SK-N-MC (cell line): ENCODE measurements at regions not wholly inside any gene's neighbourhood (a gene's known extent, or its start where the extent isn't known, plus 50 kb on each side); places are given as distances from the start of the nearest gene placed in this dataset.

ENCODE experiments used
- DNase-seq: peaks from one replicate; pipeline ENCODE4 v3.0.0-alpha.2; 2011; ENCODE audit warnings: low read depth, low spot score
- H3K27ac ChIP-seq: fragments of 200-600 bp; sonication (generic); 2 replicates; pipeline ENCODE4 v1.5.1; 2016; ENCODE audit warnings: mixed run types
- H3K36me3 ChIP-seq: fragments of 200-600 bp; sonication (generic); 2 replicates; pipeline ENCODE4 v1.6.1; 2017; ENCODE audit warnings: antibody characterized with exemption, low read length, mixed read lengths; ENCODE audit not compliant: insufficient read depth
- H3K4me3 ChIP-seq: fragments of 200-600 bp; sonication (generic); 2 replicates; pipeline ENCODE4 v1.5.1; 2016
- H3K9ac ChIP-seq: fragments of 200-600 bp; sonication (generic); 2 replicates; pipeline ENCODE4 v1.8.0; 2017; ENCODE audit warnings: mixed run types, mixed read lengths; ENCODE audit not compliant: insufficient read length
- H3K9me3 ChIP-seq: fragments of 200-600 bp; sonication (generic); 2 replicates; pipeline ENCODE4 v1.6.1; 2017; ENCODE audit warnings: low read depth, mild to moderate bottlenecking, antibody characterized with exemption, low read length, moderate library complexity, mixed read lengths
- EZH2 ChIP-seq: fragments of 200-600 bp; sonication (generic); IDR thresholded peaks from one replicate; pipeline ENCODE4 v1.6.1; 2017; ENCODE audit warnings: antibody characterized with exemption
- FOXP2 ChIP-seq: optimal IDR thresholded peaks from 2 replicates; pipeline ENCODE3; 2011; ENCODE audit warnings: mild to moderate bottlenecking, moderate library complexity; ENCODE audit not compliant: insufficient read depth; ENCODE audit errors: extremely low read length, control extremely low read depth
- POLR2AphosphoS5 ChIP-seq: IDR thresholded peaks from 2 replicates; pipeline ENCODE4 v1.6.1; 2012; ENCODE audit warnings: mild to moderate bottlenecking, low read depth, low read length, borderline replicate concordance

DNA sequence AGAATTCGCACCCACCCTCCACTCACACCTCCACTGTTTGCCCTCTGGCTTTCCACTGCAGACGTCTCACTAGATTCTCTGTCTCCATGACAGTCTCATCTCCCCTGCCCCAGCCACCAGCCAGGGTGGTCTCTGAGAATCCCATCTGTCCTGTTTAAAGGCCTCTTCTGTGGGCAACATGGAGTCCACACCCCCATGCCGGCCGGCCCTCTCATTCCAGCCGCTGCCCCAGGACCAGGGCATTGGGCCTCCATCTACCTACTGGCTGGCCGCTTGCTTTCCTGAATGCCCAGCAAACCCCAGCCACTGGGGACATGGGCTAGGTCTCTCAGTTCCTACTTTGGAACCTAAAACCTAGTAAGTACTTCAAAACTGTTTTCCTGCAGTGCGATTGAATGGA, 65.6 kb upstream of the RUFY1 start:
- DNase-seq: no peak
- Histone ChIP-seq H3K4me3 (no peak overlapping the region), H3K36me3 (no peaks in the 10 kb centered on the region), H3K27ac (no peak overlapping the region), H3K9me3 (no peaks in the 10 kb centered on the region), H3K9ac (no peak overlapping the region)
- TF ChIP-seq POLR2AphosphoS5: no peak
- TF ChIP-seq EZH2: no peak
- TF ChIP-seq FOXP2: no peak

DNA sequence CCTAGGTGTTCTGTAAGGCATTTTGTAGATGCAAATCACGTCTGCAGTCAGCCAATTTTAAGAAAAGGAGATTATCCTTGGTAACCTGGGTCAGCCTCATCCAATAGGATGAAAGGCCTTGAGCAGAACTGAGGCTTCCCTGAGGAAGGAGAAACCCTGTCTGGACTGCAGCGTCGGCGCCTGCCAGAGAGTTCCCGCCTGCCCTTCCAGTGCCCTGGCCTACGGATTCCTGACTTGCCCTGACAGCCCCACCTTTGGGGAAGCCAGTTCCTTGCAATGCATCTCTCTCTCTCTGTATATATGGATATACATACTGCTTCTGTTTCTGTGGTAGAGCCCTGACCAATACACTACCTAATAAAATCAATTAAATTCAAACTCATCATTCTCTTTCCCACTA, 66.2 kb upstream of the RUFY1 start:
- Histone ChIP-seq H3K9me3 (no peaks in the 10 kb centered on the region), H3K36me3 (no peaks in the 10 kb centered on the region), H3K4me3 (no peak overlapping the region), H3K9ac (no peak overlapping the region), H3K27ac (no peak overlapping the region)
- DNase-seq: no peak
- TF ChIP-seq POLR2AphosphoS5 (no peak), EZH2 (no peak), FOXP2 (no peak)

DNA sequence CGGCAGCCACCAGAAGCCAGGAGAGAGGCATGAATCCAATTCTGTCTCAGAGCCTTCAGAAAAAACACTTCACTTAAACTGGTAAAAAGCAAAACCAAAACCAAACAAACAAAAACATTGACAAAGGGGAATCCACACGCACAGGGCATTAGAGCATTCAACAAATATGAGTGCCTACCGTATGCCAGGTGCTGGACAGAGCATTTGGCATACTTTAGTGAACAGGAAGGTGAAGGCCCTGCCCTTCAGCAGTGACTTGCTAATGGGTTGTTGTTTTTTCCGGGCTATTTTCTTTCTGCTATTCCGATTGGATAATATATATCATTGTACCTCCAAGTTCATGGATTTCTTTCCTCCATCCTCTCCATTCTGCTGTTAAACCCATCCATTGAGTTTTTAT, 71.7 kb upstream of the RUFY1 start:
- no peak overlapping the region for H3K4me3 ChIP-seq
- no peak overlapping the region for H3K27ac ChIP-seq
- no peak overlapping the region for H3K9ac ChIP-seq
- TF ChIP-seq EZH2 (no peak), POLR2AphosphoS5 (no peak), FOXP2 (no peak)
- no peaks in the 10 kb centered on the region for H3K36me3 ChIP-seq
- no peak for DNase-seq
- H3K9me3 ChIP-seq: no peaks in the 10 kb centered on the region

DNA sequence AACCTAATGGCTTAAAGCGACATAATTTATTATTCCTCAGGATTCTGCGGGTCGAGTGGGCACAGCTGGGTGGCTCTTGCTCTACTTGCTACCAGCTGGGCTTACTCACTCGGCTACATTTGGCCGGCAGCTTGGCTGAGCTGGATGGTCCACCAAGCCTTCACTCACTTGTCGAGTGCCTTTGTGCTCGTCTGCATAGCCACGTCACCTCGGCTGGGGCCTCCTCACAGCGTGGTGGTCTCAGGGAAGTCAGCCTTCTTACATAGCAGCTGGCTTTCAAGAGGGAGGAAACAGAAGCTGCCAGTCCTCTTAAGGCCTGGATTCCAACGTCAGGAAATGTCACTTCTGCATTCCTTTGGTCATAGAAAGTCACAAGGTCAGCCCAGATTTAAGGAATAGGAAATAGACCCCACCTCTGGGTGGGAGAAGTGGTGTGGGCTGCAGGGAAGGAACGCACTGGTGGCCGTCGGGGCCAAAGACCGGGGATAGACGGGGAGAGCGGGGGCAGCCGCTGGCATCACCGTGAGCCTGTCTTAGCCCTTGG, 75.1 kb upstream of the RUFY1 start:
- no peak for DNase-seq
- no peak overlapping the region for H3K27ac ChIP-seq
- TF ChIP-seq FOXP2 (no peak), EZH2 (no peak), POLR2AphosphoS5 (no peak)
- H3K9ac ChIP-seq: no peak overlapping the region
- H3K36me3 ChIP-seq: no peaks in the 10 kb centered on the region
- no peak overlapping the region for H3K4me3 ChIP-seq
- H3K9me3 ChIP-seq: no peaks in the 10 kb centered on the region

DNA sequence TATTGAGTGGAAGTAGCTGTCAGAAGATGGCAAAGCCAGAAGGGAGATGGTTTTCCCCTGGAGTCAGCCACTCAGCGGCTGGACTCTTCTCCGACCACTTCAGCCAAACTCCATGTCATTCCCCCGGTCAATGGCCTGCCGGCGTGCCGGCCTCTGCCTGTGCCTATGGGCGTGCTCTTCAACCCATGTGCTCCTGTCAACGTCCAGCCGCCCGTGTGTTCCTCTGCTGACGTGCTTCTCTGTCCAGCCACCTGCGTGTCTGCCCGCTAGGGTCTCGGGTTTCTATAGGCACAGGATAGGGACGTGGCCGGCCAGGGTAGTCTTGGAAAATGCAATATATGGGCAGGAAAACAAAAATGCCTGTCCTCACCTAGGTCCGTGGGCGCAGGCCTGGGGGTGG, 77.7 kb upstream of the RUFY1 start:
- Histone ChIP-seq H3K9me3 (no peaks in the 10 kb centered on the region), H3K36me3 (no peaks in the 10 kb centered on the region), H3K27ac (no peak overlapping the region), H3K4me3 (no peak overlapping the region), H3K9ac (no peak overlapping the region)
- TF ChIP-seq POLR2AphosphoS5 (no peak), FOXP2 (no peak), EZH2 (no peak)
- no peak for DNase-seq

DNA sequence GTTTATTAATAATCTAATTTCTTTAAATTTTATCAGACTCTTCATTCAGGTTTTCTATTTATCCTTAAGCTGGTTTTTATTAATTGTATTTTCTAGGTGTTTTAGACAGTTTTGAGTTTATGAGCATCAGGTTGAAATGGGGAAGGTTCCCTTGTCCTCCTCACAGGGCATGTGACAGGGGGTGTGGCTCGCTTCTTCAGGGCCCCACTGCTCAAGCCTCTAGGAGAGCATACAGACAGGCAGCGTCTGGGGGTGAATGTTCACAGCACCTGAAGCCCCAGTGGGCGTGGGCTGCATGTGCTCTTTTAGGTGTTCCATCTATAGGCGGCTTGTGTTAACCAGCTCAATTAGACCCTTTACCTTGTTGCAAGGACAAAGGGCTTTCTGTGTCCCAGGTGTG, 78.2 kb upstream of the RUFY1 start:
- no peak overlapping the region for H3K9ac ChIP-seq
- TF ChIP-seq EZH2 (no peak), POLR2AphosphoS5 (no peak), FOXP2 (no peak)
- no peak overlapping the region for H3K27ac ChIP-seq
- H3K4me3 ChIP-seq: no peak overlapping the region
- no peaks in the 10 kb centered on the region for H3K9me3 ChIP-seq
- no peaks in the 10 kb centered on the region for H3K36me3 ChIP-seq
- no peak for DNase-seq

DNA sequence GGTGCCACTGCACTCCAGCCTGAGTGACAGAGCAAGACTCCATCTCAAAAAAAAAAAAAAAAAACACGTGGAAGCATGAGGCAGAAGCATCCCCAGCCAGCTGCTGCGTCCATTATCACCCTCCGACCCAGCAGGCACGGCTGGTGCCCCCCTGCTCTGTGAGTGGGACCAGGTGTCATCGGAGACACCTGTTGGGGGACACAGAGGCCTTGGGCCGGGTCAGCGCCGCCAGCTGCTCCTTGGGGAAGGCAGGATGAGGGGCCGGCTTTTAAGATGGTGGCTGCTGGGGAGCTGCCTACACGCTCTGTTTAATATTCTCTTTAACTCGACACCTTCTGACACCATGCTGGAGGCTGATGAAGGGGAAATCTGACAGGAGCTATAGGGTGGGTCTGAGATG, 80.2 kb upstream of the RUFY1 start:
- H3K4me3 ChIP-seq: no peak overlapping the region
- TF ChIP-seq FOXP2: no peak
- TF ChIP-seq POLR2AphosphoS5: no peak
- TF ChIP-seq EZH2: no peak
- H3K9ac ChIP-seq: no peak overlapping the region
- no peak overlapping the region for H3K27ac ChIP-seq
- no peak for DNase-seq
- no peaks in the 10 kb centered on the region for H3K36me3 ChIP-seq
- H3K9me3 ChIP-seq: no peaks in the 10 kb centered on the region

DNA sequence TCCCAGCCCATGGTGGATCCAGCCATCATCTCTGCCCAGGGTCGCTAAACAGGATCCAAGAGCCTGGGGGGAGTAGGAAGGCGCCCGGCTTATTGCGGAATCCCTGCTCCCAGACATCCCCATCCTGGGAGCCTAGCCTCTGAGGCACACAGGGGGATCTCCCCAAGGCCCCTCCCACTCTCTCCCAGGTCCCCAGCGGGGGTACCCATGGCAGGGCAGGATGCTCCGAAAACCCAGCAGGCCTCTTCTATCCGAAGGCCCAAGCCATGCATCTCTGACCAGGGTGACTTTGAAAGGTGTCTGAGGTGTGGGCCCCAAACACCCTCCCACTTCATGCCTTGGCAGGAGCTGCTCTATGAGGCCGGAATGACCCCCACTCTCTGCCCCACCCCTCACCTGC, 81.7 kb upstream of the RUFY1 start:
- Histone ChIP-seq H3K9me3 (no peaks in the 10 kb centered on the region), H3K27ac (no peak overlapping the region), H3K4me3 (no peak overlapping the region), H3K9ac (no peak overlapping the region), H3K36me3 (no peaks in the 10 kb centered on the region)
- TF ChIP-seq FOXP2 (no peak), EZH2 (no peak), POLR2AphosphoS5 (no peak)
- DNase-seq: no peak

DNA sequence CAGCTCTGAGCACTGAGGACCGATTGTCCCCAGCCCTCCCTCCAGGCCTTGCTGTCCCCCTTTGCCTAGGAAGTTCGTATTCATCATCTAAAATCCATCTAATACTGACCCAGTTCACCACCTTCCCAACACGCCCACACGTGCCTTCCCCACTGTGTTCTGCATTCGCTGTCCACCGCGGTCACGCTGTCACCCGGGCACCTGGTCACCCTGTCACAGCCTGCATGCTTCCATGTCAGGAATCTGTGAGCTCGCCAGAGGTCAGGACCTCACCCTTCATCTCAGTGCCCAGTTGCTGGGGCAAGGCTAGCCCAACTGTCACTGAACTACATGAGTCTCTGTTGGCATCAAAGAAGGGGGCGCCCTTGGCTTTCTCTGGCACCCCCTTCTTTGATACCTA, 82.9 kb upstream of the RUFY1 start:
- no peak for DNase-seq
- Histone ChIP-seq H3K9me3 (no peaks in the 10 kb centered on the region), H3K27ac (no peak overlapping the region), H3K36me3 (no peaks in the 10 kb centered on the region), H3K9ac (no peak overlapping the region), H3K4me3 (no peak overlapping the region)
- no peak for TF ChIP-seq EZH2
- no peak for TF ChIP-seq POLR2AphosphoS5
- TF ChIP-seq FOXP2: no peak

DNA sequence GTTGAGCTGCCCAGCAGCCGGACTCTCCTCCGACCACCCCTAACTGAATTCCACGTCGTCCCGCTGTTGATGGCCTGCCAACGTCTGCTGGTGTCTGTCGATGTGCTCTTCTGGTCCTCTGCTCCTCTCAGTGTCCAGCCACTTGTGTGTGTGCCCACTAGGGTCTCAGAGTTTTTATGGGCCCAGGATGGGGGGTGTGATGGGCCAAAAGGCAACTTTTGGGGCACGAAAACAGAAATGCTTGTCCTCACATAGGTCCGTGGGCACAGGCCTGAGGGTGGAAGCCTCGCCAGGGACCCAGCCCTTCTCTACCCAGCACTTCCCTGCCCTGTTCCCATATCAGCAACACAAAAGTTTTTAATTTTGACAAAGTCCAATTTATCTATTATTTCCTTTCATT, 85.7 kb upstream of the RUFY1 start:
- no peak overlapping the region for H3K27ac ChIP-seq
- H3K9ac ChIP-seq: no peak overlapping the region
- no peaks in the 10 kb centered on the region for H3K36me3 ChIP-seq
- TF ChIP-seq POLR2AphosphoS5 (no peak), EZH2 (no peak), FOXP2 (no peak)
- DNase-seq: no peak
- no peak overlapping the region for H3K4me3 ChIP-seq
- H3K9me3 ChIP-seq: no peaks in the 10 kb centered on the region
